ENCODE measurements at regions not wholly inside any gene's neighbourhood (a gene's known extent, or its start where the extent isn't known, plus 50 kb on each side); places are given as distances from the start of the nearest gene placed in this dataset.

DNA sequence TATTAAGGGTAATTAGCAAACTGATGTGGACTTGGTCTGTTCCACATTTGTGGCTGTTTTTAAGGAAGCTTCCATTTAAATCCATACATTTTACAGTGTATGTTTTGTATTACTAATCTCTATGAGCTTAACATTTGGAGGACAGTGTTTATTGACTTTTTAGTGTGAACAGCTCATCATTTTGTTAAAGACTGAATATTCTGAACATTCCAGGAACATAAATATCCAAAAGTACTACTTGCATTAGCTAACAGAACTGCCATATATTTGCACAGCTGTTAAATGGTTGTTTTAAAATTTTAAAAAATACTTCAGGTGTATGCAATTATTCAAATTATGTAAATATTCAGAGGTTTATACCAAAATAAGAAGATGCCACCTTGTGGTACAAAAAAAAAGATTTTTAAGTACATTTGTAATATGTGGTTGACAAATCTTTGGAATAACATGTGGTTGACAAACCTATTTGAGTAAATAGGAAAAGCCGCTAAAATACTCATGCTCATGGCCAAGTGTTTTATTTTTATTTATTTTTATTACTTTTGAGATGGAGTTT lies 439.7 kb upstream of the FANCL start (continued):
- TF ChIP-seq, protein P1, sequence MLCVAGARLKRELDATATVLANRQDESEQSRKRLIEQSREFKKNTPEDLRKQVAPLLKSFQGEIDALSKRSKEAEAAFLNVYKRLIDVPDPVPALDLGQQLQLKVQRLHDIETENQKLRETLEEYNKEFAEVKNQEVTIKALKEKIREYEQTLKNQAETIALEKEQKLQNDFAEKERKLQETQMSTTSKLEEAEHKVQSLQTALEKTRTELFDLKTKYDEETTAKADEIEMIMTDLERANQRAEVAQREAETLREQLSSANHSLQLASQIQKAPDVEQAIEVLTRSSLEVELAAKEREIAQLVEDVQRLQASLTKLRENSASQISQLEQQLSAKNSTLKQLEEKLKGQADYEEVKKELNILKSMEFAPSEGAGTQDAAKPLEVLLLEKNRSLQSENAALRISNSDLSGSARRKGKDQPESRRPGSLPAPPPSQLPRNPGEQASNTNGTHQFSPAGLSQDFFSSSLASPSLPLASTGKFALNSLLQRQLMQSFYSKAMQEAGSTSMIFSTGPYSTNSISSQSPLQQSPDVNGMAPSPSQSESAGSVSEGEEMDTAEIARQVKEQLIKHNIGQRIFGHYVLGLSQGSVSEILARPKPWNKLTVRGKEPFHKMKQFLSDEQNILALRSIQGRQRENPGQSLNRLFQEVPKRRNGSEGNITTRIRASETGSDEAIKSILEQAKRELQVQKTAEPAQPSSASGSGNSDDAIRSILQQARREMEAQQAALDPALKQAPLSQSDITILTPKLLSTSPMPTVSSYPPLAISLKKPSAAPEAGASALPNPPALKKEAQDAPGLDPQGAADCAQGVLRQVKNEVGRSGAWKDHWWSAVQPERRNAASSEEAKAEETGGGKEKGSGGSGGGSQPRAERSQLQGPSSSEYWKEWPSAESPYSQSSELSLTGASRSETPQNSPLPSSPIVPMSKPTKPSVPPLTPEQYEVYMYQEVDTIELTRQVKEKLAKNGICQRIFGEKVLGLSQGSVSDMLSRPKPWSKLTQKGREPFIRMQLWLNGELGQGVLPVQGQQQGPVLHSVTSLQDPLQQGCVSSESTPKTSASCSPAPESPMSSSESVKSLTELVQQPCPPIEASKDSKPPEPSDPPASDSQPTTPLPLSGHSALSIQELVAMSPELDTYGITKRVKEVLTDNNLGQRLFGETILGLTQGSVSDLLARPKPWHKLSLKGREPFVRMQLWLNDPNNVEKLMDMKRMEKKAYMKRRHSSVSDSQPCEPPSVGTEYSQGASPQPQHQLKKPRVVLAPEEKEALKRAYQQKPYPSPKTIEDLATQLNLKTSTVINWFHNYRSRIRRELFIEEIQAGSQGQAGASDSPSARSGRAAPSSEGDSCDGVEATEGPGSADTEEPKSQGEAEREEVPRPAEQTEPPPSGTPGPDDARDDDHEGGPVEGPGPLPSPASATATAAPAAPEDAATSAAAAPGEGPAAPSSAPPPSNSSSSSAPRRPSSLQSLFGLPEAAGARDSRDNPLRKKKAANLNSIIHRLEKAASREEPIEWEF (IDR thresholded peaks at IDR 0.05; ENCODE audit: insufficient replicate concordance, low read depth, low read length): no peak
- no peak for TF ChIP-seq ZBED1 (IDR thresholded peaks at IDR 0.05; ENCODE audit: borderline replicate concordance)
- TF ChIP-seq, protein P2, sequence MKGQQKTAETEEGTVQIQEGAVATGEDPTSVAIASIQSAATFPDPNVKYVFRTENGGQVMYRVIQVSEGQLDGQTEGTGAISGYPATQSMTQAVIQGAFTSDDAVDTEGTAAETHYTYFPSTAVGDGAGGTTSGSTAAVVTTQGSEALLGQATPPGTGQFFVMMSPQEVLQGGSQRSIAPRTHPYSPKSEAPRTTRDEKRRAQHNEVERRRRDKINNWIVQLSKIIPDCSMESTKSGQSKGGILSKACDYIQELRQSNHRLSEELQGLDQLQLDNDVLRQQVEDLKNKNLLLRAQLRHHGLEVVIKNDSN (IDR thresholded peaks at IDR 0.05; ENCODE audit: borderline replicate concordance, extremely low read length, insufficient read depth, low read depth, low read length): no peak
- no peak for TF ChIP-seq SMARCA5 (IDR thresholded peaks at IDR 0.05)

DNA sequence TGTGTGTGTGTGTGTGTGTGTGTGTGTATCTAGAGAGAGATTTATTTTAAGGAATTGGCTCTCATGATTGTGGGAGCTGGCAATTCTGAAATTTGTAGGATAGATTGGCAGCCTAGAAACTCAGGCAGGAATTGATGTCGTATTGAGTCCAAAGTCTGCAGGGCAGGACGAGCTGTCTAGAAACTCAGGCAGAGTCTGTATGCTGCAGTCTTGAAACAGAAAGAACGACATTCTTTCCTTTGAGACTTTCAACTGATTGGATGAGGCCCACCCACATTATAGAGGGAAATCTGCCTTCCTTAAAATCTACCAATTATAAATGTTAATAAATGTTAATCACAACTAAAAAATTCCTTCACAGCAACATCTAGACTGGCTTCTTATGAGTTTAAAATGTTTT lies 436.6 kb upstream of the FANCL start:
- Histone ChIP-seq H3K9me3 (replicated peaks; ENCODE audit: control insufficient read depth, insufficient read depth, low read length) (no peaks in the 10 kb centered on the region), H3K36me3 (ENCODE audit: control insufficient read depth in 2 of 2, insufficient read depth in 2 of 2, low read length in 1 of 2) (no peaks in the 10 kb centered on the region), H3K4me2 (ENCODE audit: control insufficient read depth, insufficient read depth) (no peak overlapping the region), H3K4me1 (ENCODE audit: control insufficient read depth, insufficient read depth, low read length) (no peaks in the 10 kb centered on the region), H3K4me3 (no peak overlapping the region), H4K20me1 (ENCODE audit: control insufficient read depth, insufficient read depth) (no peaks in the 10 kb centered on the region), H3K27ac (ENCODE audit: control insufficient read depth, insufficient read depth) (no peak overlapping the region), H3K79me2 (ENCODE audit: control insufficient read depth, insufficient read depth, low read length) (no peaks in the 10 kb centered on the region), H3K9ac (ENCODE audit: control insufficient read depth, insufficient read depth, low read length) (no peak overlapping the region), H3K27me3 (replicated peaks in 1 of 2; ENCODE audit: control insufficient read depth in 2 of 2, insufficient read depth in 2 of 2, low read length in 1 of 2) (no peaks in the 10 kb centered on the region), H2AFZ (ENCODE audit: control insufficient read depth, low read depth, low read length) (no peak overlapping the region)
- FAIRE-seq: no peak
- WGBS (ENCODE audit: insufficient coverage, insufficient replicate concordance, low lambda C conversion rate, missing lambda C conversion rate): 30% methylated on average over 3 of the region's 3 CpGs
- CTCF ChIA-PET: no interaction called here
- SMC1A ChIA-PET (ENCODE audit: uncharacterized antibody, unreplicated experiment): no interaction called here
- ATAC-seq: no peak
- in situ Hi-C loops (cut with MboI) (no loop called here), intact Hi-C loops (cut with micrococcal nuclease; ENCODE audit: unreplicated experiment) (no loop called here)
- BruUV-seq (replicated peaks): no TSS peak
- TF ChIP-seq NR2C1 (IDR thresholded peaks at IDR 0.05) (no peak), ZNF622 (IDR thresholded peaks at IDR 0.05) (no peak), IRF4 (IDR thresholded peaks at IDR 0.05; ENCODE audit: low read depth, low read length) (no peak)
- TF ChIP-seq, protein P3, sequence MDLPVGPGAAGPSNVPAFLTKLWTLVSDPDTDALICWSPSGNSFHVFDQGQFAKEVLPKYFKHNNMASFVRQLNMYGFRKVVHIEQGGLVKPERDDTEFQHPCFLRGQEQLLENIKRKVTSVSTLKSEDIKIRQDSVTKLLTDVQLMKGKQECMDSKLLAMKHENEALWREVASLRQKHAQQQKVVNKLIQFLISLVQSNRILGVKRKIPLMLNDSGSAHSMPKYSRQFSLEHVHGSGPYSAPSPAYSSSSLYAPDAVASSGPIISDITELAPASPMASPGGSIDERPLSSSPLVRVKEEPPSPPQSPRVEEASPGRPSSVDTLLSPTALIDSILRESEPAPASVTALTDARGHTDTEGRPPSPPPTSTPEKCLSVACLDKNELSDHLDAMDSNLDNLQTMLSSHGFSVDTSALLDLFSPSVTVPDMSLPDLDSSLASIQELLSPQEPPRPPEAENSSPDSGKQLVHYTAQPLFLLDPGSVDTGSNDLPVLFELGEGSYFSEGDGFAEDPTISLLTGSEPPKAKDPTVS (IDR thresholded peaks at IDR 0.05; ENCODE audit: low read depth, low read length): no peak
- TF ChIP-seq, protein P1 (IDR thresholded peaks at IDR 0.05; ENCODE audit: insufficient replicate concordance, low read depth, low read length): no peak
- POLR2A ChIA-PET: no interaction called here
- no peak for DNase-seq (ENCODE audit: low read depth, low spot score)
- RAD21 ChIA-PET (ENCODE audit: unreplicated experiment): no interaction called here

All from GM12878 (cell line).